Esophagus squamous epithelium (tissue), 4 donors: ENCODE measurements at regions not wholly inside any gene's neighbourhood (a gene's known extent, or its start where the extent isn't known, plus 50 kb on each side); places are given as distances from the start of the nearest gene placed in this dataset.

Experiments used
- POLR2A ChIP-seq, 4 donors: fragments of 450-650 bp; IDR thresholded peaks; one replicate each; pipeline ENCODE4 v1.6.1; 2017; ENCODE audit warnings: antibody characterized with exemption in 4 of 4, mild to moderate bottlenecking in 4 of 4, moderate library complexity in 3 of 4
- TF ChIP-seq, protein P1 (sequence below), 6 experiments: fragments of 450-650 bp in 4 of 6; fragments of 200-600 bp in 2 of 6; sonication (generic) in 2 of 6; IDR thresholded peaks; one replicate each; pipeline ENCODE4 v1.5.1; 2016 to 2019; ENCODE audit warnings: antibody characterized with exemption in 6 of 6, mild to moderate bottlenecking in 4 of 6, moderate library complexity in 4 of 6

DNA sequence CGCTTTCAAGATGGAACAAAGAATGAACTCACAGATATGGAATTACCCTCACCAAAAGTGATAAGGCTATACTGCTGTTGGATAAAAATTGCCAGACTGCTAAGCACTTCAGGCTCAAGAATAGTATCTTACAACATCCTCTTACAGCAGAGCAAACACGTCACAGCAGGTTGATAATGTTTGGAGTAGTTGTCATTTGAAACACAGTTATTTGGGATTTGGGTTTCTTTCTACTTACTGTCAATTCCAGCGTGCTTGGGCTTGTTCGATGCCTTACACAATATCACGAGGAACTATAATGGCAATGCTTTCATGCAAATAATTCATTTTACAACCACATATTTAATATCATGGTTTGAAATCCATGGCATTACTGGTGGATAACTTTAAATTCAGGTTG is 1223.7 kb upstream of the AGA start:
- TF ChIP-seq, protein P1, sequence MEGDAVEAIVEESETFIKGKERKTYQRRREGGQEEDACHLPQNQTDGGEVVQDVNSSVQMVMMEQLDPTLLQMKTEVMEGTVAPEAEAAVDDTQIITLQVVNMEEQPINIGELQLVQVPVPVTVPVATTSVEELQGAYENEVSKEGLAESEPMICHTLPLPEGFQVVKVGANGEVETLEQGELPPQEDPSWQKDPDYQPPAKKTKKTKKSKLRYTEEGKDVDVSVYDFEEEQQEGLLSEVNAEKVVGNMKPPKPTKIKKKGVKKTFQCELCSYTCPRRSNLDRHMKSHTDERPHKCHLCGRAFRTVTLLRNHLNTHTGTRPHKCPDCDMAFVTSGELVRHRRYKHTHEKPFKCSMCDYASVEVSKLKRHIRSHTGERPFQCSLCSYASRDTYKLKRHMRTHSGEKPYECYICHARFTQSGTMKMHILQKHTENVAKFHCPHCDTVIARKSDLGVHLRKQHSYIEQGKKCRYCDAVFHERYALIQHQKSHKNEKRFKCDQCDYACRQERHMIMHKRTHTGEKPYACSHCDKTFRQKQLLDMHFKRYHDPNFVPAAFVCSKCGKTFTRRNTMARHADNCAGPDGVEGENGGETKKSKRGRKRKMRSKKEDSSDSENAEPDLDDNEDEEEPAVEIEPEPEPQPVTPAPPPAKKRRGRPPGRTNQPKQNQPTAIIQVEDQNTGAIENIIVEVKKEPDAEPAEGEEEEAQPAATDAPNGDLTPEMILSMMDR (IDR thresholded peaks at IDR 0.05), result no peak
- no peak for TF ChIP-seq POLR2A (IDR thresholded peaks at IDR 0.05)
